ENCODE measurements at regions not wholly inside any gene's neighbourhood (a gene's known extent, or its start where the extent isn't known, plus 50 kb on each side); places are given as distances from the start of the nearest gene placed in this dataset.

DNA sequence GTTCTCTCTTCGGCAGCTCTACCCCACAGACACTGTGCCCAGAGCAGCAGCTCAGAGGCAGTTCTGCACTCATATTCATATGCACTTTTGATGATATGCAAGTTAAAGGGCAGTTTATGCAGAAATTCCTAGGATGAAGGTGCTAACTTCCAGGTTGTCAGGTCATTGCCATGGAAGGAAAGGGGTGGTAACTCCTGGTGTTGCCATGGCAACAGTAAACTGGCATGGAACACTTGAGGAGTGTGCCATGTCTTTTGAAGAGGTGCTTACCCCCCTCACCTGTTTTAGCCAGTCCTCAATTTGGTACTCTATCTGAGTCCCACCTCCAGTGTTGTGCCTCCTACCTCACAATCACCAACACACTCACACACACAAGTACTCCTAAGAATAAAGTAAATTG is 539.4 kb upstream of the BTBD3 start:
- H3K27ac ChIP-seq (ENCODE audit: low read depth, low read length) = no peak overlapping the region
- 88% methylated on average over 1 of the region's 1 CpG; no CpG with 5 or more reads in 1 of the 2 experiments for WGBS, 2 experiments (ENCODE audit: extremely low coverage in 1 of 2, insufficient coverage in 1 of 2, insufficient read length in 1 of 2, insufficient replicate concordance in 2 of 2, low coverage in 1 of 2, low lambda C conversion rate in 2 of 2, missing lambda C conversion rate in 1 of 2)
- H3K4ac ChIP-seq (replicated peaks; ENCODE audit: insufficient read length, low read depth, low read length) = peak overlapping the region; percentile 91
- peak overlapping the region; percentile 97; the same call in 1 of the 2 replicates for H2BK20ac ChIP-seq (ENCODE audit: low read length)
- peak overlapping the region; percentile 77; the same call in 1 of the 2 replicates for H2BK15ac ChIP-seq (ENCODE audit: low read length)
- no peak overlapping the region for H3K56ac ChIP-seq (replicated peaks; ENCODE audit: insufficient read length, low read depth, low read length)
- no peak overlapping the region for H3K9ac ChIP-seq (replicated peaks in 1 of 4; ENCODE audit: extremely low read depth in 1 of 4, low read depth in 3 of 4, low read length in 3 of 4)
- FAIRE-seq (no peak), DNase-seq (ENCODE audit: low read depth in 1 of 2, low spot score in 2 of 2) (no peak)
- peaks cover 5 to 18% (median 9%) of the 10 kb centered on the region in 4 experiments for H3K4me1 ChIP-seq (replicated peaks in 1 of 4; ENCODE audit: control insufficient read depth in 3 of 4, insufficient read depth in 4 of 4, low read length in 3 of 4)
- peak overlapping the region in 1 of 2 experiments; percentile 4; a peak in 1 of 4 replicates for H3K4me2 ChIP-seq (ENCODE audit: insufficient read depth in 1 of 2, low read depth in 2 of 2, low read length in 2 of 2)
- H3K14ac ChIP-seq (ENCODE audit: insufficient read length) = no peak overlapping the region
- H3K36me3 ChIP-seq (ENCODE audit: control insufficient read depth in 2 of 4, insufficient read depth in 4 of 4, low read length in 3 of 4) = no peaks in the 10 kb centered on the region; a peak in 2 of 8 replicates
- H3K79me2 ChIP-seq (ENCODE audit: control insufficient read depth in 1 of 2, insufficient read depth in 2 of 2, low read length in 2 of 2) = no peaks in the 10 kb centered on the region
- 0 out of 2 replicates have a peak overlapping the region, but pooled peaks have one; percentile 75 for H2AK5ac ChIP-seq (ENCODE audit: low read depth, low read length)
- H2BK120ac ChIP-seq (replicated peaks; ENCODE audit: low read depth, low read length) = peak overlapping the region; percentile 87
- H3K23ac ChIP-seq (ENCODE audit: insufficient read length) = no peak overlapping the region
- POLR2A ChIA-PET (ENCODE audit: partially characterized antibody) = no interaction called here
- H4K20me1 ChIP-seq (replicated peaks in 1 of 2; ENCODE audit: control insufficient read depth in 1 of 2, insufficient read depth in 2 of 2, low read length in 2 of 2) = no peaks in the 10 kb centered on the region
- H4K91ac ChIP-seq (replicated peaks; ENCODE audit: insufficient read length, low read length) = peak overlapping the region; percentile 42
- H3K18ac ChIP-seq (ENCODE audit: extremely low read depth, low read length) = no peak overlapping the region
- H3K23me2 ChIP-seq (ENCODE audit: low read depth, low read length) = peaks cover 2% of the 10 kb centered on the region; the same call in 1 of the 2 replicates
- no peak overlapping the region for H3K4me3 ChIP-seq (ENCODE audit: extremely low read depth in 1 of 4, insufficient read depth in 2 of 4, low read depth in 3 of 4, low read length in 4 of 4)
- no peaks in the 10 kb centered on the region for H3K27me3 ChIP-seq (replicated peaks in 1 of 4; ENCODE audit: control insufficient read depth in 3 of 4, extremely low read depth in 1 of 4, insufficient read depth in 3 of 4, low read length in 3 of 4)
- no peak overlapping the region for H4K5ac ChIP-seq (ENCODE audit: insufficient read length, low read depth, low read length)
- H3K9me3 ChIP-seq (ENCODE audit: insufficient read depth in 2 of 2, low read depth in 1 of 2, low read length in 1 of 2) = peaks cover 0 to 3% of the 10 kb centered on the region in 2 experiments; a peak in 1 of 4 replicates
- CTCF ChIA-PET (ENCODE audit: partially characterized antibody) = interaction anchor here (1.5 kb wide), 1 partner anchor 26 kb away, joined by 3 read pairs; no protein-coding TSS in a partner anchor
- H2AFZ ChIP-seq (ENCODE audit: low read length) = no peak overlapping the region
- no peaks in the 10 kb centered on the region for H3K79me1 ChIP-seq (ENCODE audit: low read depth, low read length)
- H2BK5ac ChIP-seq (ENCODE audit: low read depth, low read length) = peak overlapping the region; percentile 30; the same call in 1 of the 2 replicates
- no peak overlapping the region for H4K8ac ChIP-seq (ENCODE audit: extremely low read depth, insufficient read depth, low read length)
- peak overlapping the region; percentile 96 for H2BK12ac ChIP-seq (ENCODE audit: low read depth, low read length)
- TF ChIP-seq NRF1 (IDR thresholded peaks at IDR 0.05; ENCODE audit: low read depth, low read length) (no peak), SP4 (IDR thresholded peaks at IDR 0.05; ENCODE audit: low read length) (no peak), YY1 (IDR thresholded peaks at IDR 0.05; ENCODE audit: low read depth, low read length) (no peak), CEBPB (IDR thresholded peaks at IDR 0.05; ENCODE audit: low read depth, low read length) (no peak), SIN3A (conservative IDR thresholded peaks at IDR 0.05 in 1 of 2, IDR thresholded peaks at IDR 0.05 in 1 of 2; ENCODE audit: low read depth in 1 of 2, low read length in 2 of 2) (no peak), RBBP5 (IDR thresholded peaks at IDR 0.05; ENCODE audit: borderline replicate concordance, low read depth, low read length) (no peak), CBX5 (IDR thresholded peaks at IDR 0.05; ENCODE audit: low read depth, low read length) (no peak), KDM5A (IDR thresholded peaks at IDR 0.05; ENCODE audit: low read length) (no peak), ASH2L (IDR thresholded peaks at IDR 0.05; ENCODE audit: low read length) (no peak), SIX5 (IDR thresholded peaks at IDR 0.05; ENCODE audit: low read depth, low read length) (no peak), PHF8 (conservative IDR thresholded peaks at IDR 0.05; ENCODE audit: low read depth, low read length) (no peak)
- TF ChIP-seq, protein P1, sequence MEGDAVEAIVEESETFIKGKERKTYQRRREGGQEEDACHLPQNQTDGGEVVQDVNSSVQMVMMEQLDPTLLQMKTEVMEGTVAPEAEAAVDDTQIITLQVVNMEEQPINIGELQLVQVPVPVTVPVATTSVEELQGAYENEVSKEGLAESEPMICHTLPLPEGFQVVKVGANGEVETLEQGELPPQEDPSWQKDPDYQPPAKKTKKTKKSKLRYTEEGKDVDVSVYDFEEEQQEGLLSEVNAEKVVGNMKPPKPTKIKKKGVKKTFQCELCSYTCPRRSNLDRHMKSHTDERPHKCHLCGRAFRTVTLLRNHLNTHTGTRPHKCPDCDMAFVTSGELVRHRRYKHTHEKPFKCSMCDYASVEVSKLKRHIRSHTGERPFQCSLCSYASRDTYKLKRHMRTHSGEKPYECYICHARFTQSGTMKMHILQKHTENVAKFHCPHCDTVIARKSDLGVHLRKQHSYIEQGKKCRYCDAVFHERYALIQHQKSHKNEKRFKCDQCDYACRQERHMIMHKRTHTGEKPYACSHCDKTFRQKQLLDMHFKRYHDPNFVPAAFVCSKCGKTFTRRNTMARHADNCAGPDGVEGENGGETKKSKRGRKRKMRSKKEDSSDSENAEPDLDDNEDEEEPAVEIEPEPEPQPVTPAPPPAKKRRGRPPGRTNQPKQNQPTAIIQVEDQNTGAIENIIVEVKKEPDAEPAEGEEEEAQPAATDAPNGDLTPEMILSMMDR (IDR thresholded peaks at IDR 0.05; ENCODE audit: control extremely low read depth in 1 of 3, insufficient read depth in 1 of 3, low read depth in 1 of 3, low read length in 3 of 3) = no peak

All from H1 (cell line).